Breast epithelium (tissue), 3 donors: ENCODE measurements at regions not wholly inside any gene's neighbourhood (a gene's known extent, or its start where the extent isn't known, plus 50 kb on each side); places are given as distances from the start of the nearest gene placed in this dataset.

Source experiments
- POLR2A ChIP-seq: fragments of 450-650 bp; IDR thresholded peaks from one replicate; pipeline ENCODE4 v1.6.1; 2016; ENCODE audit warnings: antibody characterized with exemption, mild to moderate bottlenecking, moderate library complexity
- TF ChIP-seq, protein P1 (sequence below), 3 donors: fragments of 450-650 bp; IDR thresholded peaks; one replicate each; pipeline ENCODE4 v1.5.1; 2016 to 2017; ENCODE audit warnings: antibody characterized with exemption in 3 of 3, mild to moderate bottlenecking in 3 of 3, moderate library complexity in 3 of 3

DNA sequence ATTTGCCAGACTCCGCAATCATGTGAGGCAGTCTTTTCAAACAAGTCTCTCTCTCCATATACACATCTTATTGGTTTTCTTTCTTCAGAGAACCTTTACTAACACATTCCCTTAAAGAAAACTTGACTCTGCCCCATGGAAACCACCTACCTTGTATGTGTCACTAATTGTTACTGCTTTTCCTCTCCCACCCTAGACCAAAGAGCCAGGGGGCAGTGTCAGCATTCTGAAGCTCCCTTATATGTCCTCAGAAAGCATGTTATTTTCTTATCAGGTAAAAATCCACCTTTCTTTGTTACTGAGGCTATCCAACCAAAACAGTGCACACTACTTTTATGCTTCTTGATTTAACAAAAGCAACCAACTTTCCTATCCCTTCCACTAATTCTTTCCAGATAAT lies 98.9 kb upstream of the SLC5A9 start:
- no peak for TF ChIP-seq POLR2A
- TF ChIP-seq, protein P1, sequence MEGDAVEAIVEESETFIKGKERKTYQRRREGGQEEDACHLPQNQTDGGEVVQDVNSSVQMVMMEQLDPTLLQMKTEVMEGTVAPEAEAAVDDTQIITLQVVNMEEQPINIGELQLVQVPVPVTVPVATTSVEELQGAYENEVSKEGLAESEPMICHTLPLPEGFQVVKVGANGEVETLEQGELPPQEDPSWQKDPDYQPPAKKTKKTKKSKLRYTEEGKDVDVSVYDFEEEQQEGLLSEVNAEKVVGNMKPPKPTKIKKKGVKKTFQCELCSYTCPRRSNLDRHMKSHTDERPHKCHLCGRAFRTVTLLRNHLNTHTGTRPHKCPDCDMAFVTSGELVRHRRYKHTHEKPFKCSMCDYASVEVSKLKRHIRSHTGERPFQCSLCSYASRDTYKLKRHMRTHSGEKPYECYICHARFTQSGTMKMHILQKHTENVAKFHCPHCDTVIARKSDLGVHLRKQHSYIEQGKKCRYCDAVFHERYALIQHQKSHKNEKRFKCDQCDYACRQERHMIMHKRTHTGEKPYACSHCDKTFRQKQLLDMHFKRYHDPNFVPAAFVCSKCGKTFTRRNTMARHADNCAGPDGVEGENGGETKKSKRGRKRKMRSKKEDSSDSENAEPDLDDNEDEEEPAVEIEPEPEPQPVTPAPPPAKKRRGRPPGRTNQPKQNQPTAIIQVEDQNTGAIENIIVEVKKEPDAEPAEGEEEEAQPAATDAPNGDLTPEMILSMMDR (IDR thresholded peaks at IDR 0.05), result no peak
